Suprapubic skin (tissue), 4 donors: ENCODE measurements at regions not wholly inside any gene's neighbourhood (a gene's known extent, or its start where the extent isn't known, plus 50 kb on each side); places are given as distances from the start of the nearest gene placed in this dataset.

Experiments
- CTCF ChIP-seq, 2 donors: fragments of 200-600 bp in 1 of 2; fragments of 450-650 bp in 1 of 2; sonication (generic) in 1 of 2; IDR thresholded peaks; one replicate each; pipeline ENCODE4 v1.5.1; 2016 to 2019; ENCODE audit warnings: antibody characterized with exemption in 2 of 2, mild to moderate bottlenecking in 1 of 2, moderate library complexity in 1 of 2
- EP300 ChIP-seq: sonication (generic); formaldehyde crosslinking; IDR thresholded peaks from one replicate; pipeline ENCODE4 v1.6.1; 2017; ENCODE audit warnings: antibody characterized with exemption
- POLR2A ChIP-seq, 2 donors: fragments of 450-650 bp; IDR thresholded peaks; one replicate each; pipeline ENCODE4 v1.6.1; 2017; ENCODE audit warnings: antibody characterized with exemption in 2 of 2, mild to moderate bottlenecking in 2 of 2, moderate library complexity in 2 of 2
- POLR2AphosphoS5 ChIP-seq, 3 donors: sonication (generic); formaldehyde crosslinking; IDR thresholded peaks; one replicate each; pipeline ENCODE4 v1.6.1; 2017; ENCODE audit warnings: antibody characterized with exemption in 3 of 3

GRCh38 chr7:1365846-1366245, 93.4 kb downstream of the MICALL2 start:
- TF ChIP-seq EP300 (no peak), CTCF (IDR thresholded peaks at IDR 0.05) (no peak), POLR2A (IDR thresholded peaks at IDR 0.05) (no peak), POLR2AphosphoS5 (IDR thresholded peaks at IDR 0.05) (no peak)
